HG03066 (cell line): ENCODE measurements at regions not wholly inside any gene's neighbourhood (a gene's known extent, or its start where the extent isn't known, plus 50 kb on each side); places are given as distances from the start of the nearest gene placed in this dataset.

ENCODE experiments used
- ATAC-seq: cut with Tn5 transposase; IDR thresholded peaks from one replicate; pipeline ENCODE4 v1.9.1; 2021; ENCODE audit warnings: low read depth; ENCODE audit not compliant: unreplicated experiment

DNA sequence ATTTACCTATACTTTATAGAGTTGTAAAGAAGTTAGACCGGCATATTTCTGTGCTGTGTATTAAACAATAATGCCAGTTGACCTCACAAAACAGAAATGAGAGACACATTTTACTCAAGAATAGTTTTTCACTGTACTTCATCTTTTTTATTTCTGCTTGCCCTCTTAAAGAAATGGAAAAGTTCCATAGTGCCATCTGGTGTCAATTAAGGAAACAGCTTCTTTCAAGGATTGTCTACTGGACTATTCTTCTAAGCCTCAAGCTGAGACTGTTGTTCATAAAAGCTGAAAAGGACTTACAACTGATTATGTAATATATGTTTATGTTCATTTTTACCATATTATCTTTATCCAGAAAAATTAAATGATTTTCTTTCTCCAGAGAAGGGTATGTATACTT lies 1523.7 kb downstream of the ARAP2 start:
- ATAC-seq = no peak

DNA sequence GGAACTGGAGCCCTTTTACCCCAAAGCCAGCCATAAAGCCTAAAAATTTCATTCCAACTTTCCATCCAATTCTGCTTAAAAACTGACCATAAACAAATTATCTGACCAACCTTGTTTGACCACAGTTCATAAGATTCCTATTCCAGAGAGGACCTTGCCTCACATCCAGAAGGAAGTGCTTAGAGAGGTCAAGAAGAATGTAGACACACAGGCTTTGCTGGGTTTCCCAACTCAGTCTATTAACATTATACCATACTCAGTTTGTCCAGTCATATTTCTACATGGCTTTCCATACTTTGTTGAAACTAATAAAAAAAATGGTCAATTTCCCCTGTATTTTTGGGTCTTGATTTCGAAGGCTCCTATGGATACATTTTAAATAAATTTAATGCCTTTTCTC lies 1522.5 kb downstream of the ARAP2 start:
- no peak for ATAC-seq

GRCh38 chr4:34723605-34724004 lies 1520.7 kb downstream of the ARAP2 start:
- no peak for ATAC-seq

DNA sequence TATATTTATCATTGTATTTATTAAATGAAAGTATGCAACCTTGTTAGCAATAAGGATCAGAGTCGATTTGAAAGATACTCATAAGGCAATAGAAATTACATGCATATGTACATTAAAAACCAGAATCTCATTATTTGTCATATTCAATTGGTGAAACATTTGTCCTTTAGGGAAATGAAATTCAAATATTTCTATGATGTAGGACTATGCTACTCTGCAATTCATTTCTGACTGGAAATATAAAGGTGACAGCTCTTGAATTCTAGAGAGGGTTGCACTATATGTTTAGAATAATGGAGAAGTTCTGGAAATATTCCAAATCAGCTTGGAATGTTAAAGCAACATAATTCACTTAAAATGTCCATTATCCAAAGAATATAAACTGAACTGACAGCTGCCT lies 1519.8 kb downstream of the ARAP2 start:
- ATAC-seq = no peak

DNA sequence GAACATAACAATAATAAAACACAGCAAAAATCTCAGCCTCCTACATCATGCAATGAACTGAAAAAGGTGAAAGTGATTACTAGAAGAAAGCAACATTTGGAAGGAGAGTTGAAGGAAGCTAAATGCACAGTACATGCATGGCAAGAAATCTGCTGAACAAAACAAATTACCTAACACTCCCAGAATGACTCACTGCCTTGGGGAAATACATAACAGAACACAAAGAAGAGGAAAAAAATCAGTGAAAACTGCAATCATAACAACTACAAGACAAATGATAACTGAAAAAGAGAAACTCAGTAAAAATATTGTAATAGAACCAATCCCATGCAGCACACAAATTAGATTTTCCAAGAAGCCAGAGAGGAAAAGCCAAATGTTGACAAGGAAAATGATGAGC lies 1513.2 kb downstream of the ARAP2 start:
- ATAC-seq = no peak

- no peak for ATAC-seq
Observed at GRCh38 chr4:34732176-34732950, 1512.0 kb downstream of the ARAP2 start.

GRCh38 chr4:34733185-34733941 lies 1511.0 kb downstream of the ARAP2 start:
- ATAC-seq = no peak

- ATAC-seq = no peak
Observed at GRCh38 chr4:34766935-34767334, 1477.4 kb downstream of the ARAP2 start.

DNA sequence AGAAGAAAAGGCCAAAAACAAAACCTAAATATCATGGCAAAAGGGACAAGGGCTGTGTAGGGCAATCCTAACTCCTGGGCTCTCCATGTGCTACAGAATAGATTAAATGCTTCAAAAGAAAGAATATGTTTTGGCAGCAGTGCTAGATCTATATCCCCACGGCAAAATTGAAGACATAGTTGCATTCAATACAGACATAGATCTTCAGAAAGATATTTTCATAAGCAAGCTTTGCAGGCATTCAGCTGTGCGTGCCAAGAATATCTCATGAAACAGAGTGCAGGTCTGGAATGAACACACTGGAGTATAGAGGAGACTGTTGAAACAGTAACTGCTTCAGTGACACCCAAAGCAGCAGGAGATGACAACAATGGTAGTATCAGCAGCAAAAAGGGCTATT lies 1476.9 kb downstream of the ARAP2 start:
- ATAC-seq = no peak

- no peak for ATAC-seq
Observed at GRCh38 chr4:34771632-34772031, 1472.7 kb downstream of the ARAP2 start.

DNA sequence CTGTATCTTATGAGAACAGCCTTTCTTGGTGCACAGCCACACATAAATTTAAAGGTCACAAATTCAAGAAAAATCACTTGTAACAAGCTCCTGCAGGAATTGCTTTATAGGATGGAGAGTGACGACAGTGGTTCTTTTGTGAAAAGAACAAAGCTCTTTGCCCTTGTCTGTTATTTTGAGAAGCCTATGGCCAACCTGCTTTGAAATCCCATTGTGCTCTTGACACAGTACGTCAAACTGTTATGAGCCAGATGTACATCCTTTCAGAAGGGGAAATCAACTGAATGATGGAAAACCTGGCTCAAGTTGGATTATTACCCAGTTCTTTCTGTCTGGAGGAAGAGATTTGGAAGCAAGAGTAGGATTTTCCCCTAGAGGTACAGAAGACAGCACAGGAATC lies 1454.2 kb downstream of the ARAP2 start:
- no peak for ATAC-seq

GRCh38 chr4:34791209-34791608 lies 1453.1 kb downstream of the ARAP2 start:
- ATAC-seq = no peak

DNA sequence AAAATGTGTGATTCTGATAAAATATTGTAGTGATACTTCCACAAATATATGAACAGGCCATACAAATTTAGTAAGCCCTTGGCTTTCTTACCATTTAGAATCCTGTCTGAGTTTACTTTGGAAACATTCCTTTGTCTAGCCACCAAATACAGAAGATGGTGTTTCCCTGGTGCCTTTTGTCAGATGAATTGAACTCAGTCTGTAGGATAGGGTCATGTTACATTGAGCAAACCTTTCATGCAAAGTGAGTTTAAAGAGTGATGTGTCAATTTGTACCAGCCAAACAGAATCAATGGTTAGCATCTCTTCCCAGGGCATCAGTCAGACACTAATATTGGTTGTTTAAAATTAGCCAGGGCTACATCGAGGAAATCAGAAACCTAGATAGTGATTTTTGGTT lies 1443.4 kb downstream of the ARAP2 start:
- ATAC-seq = no peak

- no peak for ATAC-seq
Observed at GRCh38 chr4:34814266-34814665, 1430.0 kb downstream of the ARAP2 start.

DNA sequence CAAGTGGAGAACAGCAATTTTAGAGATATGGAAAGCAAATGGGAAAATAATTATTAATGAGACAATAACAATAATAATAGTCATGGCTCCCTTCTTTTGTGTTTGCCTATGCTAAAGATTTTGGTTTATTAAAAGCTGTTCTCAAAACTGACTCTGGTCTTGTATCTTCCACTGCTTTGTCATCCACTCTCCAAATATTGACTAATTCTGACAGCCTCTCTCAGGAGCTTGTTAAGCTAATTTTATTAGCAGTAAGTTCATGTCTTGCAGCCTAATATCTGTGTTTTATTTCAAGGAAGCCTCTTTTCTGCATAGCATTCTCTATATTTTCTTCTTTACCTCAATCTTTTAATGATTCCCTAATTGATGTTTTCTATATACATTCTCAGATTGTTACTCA lies 1419.8 kb downstream of the ARAP2 start:
- ATAC-seq = no peak

DNA sequence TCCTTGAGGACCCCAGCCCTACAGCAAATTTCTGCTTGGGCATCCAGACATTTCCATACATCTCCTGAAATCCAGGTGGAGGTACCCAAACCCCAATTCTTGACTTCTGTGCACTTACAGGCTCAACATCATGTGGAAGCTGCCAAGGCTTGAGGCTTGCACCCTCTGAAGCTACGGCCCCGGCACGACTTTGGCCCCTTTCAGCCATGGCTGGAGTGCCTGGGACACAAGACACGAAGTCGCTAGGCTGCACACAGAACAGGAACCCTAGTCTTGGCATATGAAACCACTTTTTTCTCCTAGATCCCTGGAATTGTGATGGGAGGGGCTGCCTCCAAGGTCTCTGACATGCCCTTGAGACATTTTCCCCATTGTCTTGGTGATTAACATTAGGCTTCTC lies 1417.7 kb downstream of the ARAP2 start:
- ATAC-seq = no peak

GRCh38 chr4:34845926-34846325 lies 1398.4 kb downstream of the ARAP2 start:
- ATAC-seq = no peak

DNA sequence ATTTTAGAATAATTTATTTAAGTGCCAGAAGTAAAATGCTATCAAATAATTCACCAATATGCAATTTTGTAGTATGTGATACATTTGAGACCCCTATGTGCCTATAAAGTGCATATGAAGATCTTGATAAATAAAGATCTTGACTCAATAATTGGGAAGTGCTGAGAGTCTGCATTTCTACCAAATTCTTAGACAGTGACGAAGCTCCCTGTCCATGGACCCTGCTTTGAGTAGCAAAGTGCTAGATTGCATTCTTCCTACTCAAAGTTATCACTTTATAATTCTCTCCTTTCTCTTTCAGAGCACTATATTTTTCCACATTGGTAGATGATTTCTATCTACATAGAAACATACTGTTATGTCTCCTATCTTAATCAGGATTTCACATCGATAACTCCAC lies 1393.9 kb downstream of the ARAP2 start:
- ATAC-seq = no peak

DNA sequence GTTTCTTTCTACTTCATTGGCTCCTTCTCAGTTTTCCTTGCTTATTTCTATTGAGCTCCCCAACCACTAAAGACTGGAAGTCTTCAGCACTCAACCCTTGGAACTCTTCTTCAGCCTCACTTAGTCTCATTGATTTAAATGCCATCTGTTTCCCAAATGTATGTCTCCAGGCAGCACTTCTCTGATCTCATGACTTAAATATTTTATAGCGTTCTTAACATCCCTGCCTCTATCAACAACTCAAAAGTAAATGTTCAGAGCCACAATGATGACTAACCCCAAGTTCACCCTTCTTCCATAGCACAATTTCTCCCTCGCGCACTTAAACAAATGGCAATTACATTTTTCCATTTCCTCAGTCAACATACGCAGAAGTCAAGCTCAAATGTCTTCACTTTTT lies 1393.3 kb downstream of the ARAP2 start:
- ATAC-seq = no peak

DNA sequence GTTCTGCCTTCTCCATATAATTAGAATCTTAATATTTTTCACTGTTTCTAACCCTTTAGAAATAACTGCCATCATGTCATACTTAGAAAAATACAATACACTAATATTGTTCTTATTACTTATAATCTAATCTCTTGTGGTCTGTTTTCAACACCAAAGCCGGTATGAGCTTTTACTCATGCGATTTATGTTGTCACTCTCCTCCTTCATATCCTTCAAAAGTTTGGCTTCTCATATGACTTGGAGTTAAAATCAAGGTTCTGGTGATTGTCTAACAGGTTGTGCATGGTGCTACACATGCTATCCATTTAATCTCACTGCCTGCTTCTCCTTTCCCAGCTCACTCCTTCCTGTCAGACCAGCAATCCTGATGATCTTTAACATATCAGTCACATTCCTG lies 1392.9 kb downstream of the ARAP2 start:
- ATAC-seq = no peak

DNA sequence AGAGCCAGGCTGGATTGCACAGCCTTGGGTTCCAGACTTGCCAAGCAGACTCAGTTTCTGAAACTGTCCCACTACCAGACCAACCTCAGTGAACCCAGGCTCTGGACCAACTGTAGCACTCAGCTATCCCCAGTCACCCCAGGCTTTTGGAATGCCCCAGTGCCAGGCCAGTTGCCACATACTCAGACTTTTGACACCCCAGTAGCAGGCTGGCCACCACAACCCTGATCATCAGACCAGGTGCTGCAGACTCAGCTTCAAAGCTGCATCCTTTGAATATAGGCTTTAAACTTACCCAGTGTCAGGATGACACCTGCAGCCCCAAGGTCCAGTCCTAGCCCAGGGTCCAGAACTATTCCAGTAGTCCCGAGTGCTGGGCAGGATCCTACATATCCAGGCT lies 1389.9 kb downstream of the ARAP2 start:
- ATAC-seq = no peak

DNA sequence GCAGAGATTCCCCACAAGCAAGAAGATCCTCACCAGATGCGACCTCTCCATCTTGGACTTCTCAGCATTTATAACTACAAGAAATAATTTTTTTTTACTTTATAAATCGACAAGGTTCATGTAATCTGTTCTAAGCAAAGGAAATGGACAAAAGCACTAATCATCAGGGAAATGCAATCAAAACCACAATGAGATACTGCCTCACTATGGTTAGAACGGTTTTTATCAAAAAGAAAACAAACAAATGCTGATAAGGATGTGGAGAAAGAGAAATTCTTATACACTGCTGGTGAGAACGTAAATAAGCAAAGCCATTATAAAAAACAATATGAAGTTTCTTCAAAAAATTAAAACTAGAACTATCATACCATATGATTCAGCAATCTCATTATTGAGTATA lies 1382.6 kb downstream of the ARAP2 start:
- ATAC-seq = no peak
